Stimulated activated CD8-positive, alpha-beta memory T cell treated with anti-CD3 and anti-CD28 coated beads, Interleukin-7, amount 100 ng/mL, for 48 hours (primary cell): ENCODE measurements at regions not wholly inside any gene's neighbourhood (a gene's known extent, or its start where the extent isn't known, plus 50 kb on each side); places are given as distances from the start of the nearest gene placed in this dataset.
"Not testable (repeated sequence)": the region's sequence is repeated elsewhere in the genome, so short reads cannot be mapped to it uniquely, and the experiment has no call there.

Experiments used
- DNase-seq, 2 donors: peaks; one replicate each; pipeline ENCODE4 v3.0.0-alpha.2; 2020; ENCODE audit warnings: low read depth in 1 of 2; ENCODE audit errors: extremely low read depth in 1 of 2

- not testable (repeated sequence) for DNase-seq
Observed at GRCh38 chr12:131660401-131660800, 50.5 kb upstream of the SFSWAP start.
